ENCODE measurements at regions not wholly inside any gene's neighbourhood (a gene's known extent, or its start where the extent isn't known, plus 50 kb on each side); places are given as distances from the start of the nearest gene placed in this dataset.

- H2AFZ ChIP-seq (ENCODE audit: low read length): no peak overlapping the region
- H3K27ac ChIP-seq (ENCODE audit: insufficient read depth, low read length): no peak overlapping the region
- peaks cover 21% of the 10 kb centered on the region for H3K27me3 ChIP-seq (ENCODE audit: control insufficient read depth, insufficient read depth, low read length)
- H3K36me3 ChIP-seq (ENCODE audit: control insufficient read depth, insufficient read depth, low read length): no peaks in the 10 kb centered on the region
- H3K9ac ChIP-seq (ENCODE audit: insufficient read depth, low read length): no peak overlapping the region
- TF ChIP-seq, protein P1, sequence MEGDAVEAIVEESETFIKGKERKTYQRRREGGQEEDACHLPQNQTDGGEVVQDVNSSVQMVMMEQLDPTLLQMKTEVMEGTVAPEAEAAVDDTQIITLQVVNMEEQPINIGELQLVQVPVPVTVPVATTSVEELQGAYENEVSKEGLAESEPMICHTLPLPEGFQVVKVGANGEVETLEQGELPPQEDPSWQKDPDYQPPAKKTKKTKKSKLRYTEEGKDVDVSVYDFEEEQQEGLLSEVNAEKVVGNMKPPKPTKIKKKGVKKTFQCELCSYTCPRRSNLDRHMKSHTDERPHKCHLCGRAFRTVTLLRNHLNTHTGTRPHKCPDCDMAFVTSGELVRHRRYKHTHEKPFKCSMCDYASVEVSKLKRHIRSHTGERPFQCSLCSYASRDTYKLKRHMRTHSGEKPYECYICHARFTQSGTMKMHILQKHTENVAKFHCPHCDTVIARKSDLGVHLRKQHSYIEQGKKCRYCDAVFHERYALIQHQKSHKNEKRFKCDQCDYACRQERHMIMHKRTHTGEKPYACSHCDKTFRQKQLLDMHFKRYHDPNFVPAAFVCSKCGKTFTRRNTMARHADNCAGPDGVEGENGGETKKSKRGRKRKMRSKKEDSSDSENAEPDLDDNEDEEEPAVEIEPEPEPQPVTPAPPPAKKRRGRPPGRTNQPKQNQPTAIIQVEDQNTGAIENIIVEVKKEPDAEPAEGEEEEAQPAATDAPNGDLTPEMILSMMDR (conservative IDR thresholded peaks at IDR 0.05 in 1 of 2, IDR thresholded peaks at IDR 0.05 in 1 of 2; ENCODE audit: low read depth in 1 of 2, low read length in 2 of 2): no peak
- no peak for TF ChIP-seq EZH2 (IDR thresholded peaks at IDR 0.05; ENCODE audit: low read length, missing control alignments)
- H3K4me3 ChIP-seq (replicated peaks in 1 of 4; ENCODE audit: control extremely low read depth in 1 of 4, insufficient read depth in 1 of 4, low read depth in 3 of 4, low read length in 4 of 4): no peak overlapping the region
- no peaks in the 10 kb centered on the region for H3K4me1 ChIP-seq (ENCODE audit: control insufficient read depth, extremely low read depth, insufficient read depth, low read length)
- no peak for DNase-seq (ENCODE audit: low read depth in 2 of 2)
- no peaks in the 10 kb centered on the region for H3K9me3 ChIP-seq (ENCODE audit: control insufficient read depth, insufficient read depth, low read depth, low read length)
- no peaks in the 10 kb centered on the region for H3K79me2 ChIP-seq (ENCODE audit: control insufficient read depth, insufficient read depth, low read length)
- no peaks in the 10 kb centered on the region for H4K20me1 ChIP-seq (ENCODE audit: control insufficient read depth, extremely low read depth, insufficient read depth, low read length)
- no peak overlapping the region for H3K4me2 ChIP-seq (ENCODE audit: extremely low read depth, insufficient read depth, low read length)
These were observed 104.2 kb upstream of the MLN start for GRCh38 chr6:33908025-33908424.

DNA sequence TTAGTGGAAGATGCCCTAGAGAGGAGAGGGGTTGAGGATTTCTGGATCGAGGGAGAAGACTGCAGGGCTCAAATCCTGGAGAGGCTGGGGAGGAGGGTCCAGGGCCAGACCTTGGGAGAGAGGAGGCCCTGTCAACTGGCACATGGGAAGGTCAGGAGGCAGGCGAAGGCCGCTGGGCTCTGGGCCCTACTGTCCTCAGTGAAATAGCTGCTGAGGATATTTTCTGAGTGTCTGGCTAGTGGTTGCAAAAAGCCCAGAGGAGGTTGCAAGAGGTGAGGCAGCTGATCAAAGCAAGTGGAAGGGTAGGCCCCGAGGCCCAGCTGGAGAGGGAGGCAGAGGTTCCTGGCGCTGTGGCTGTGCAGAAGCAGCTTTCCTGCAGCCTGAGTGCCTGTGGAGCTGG lies 103.4 kb upstream of the MLN start:
- Histone ChIP-seq H3K36me3 (ENCODE audit: control insufficient read depth, insufficient read depth, low read length) (no peaks in the 10 kb centered on the region), H3K4me2 (ENCODE audit: extremely low read depth, insufficient read depth, low read length) (no peak overlapping the region), H4K20me1 (ENCODE audit: control insufficient read depth, extremely low read depth, insufficient read depth, low read length) (no peaks in the 10 kb centered on the region), H3K79me2 (ENCODE audit: control insufficient read depth, insufficient read depth, low read length) (no peaks in the 10 kb centered on the region), H3K27me3 (ENCODE audit: control insufficient read depth, insufficient read depth, low read length) (peaks cover 21% of the 10 kb centered on the region), H3K4me3 (replicated peaks in 1 of 4; ENCODE audit: control extremely low read depth in 1 of 4, insufficient read depth in 1 of 4, low read depth in 3 of 4, low read length in 4 of 4) (no peak overlapping the region), H3K9me3 (ENCODE audit: control insufficient read depth, insufficient read depth, low read depth, low read length) (no peaks in the 10 kb centered on the region), H3K27ac (ENCODE audit: insufficient read depth, low read length) (no peak overlapping the region), H2AFZ (ENCODE audit: low read length) (no peak overlapping the region), H3K9ac (ENCODE audit: insufficient read depth, low read length) (no peak overlapping the region), H3K4me1 (ENCODE audit: control insufficient read depth, extremely low read depth, insufficient read depth, low read length) (no peaks in the 10 kb centered on the region)
- no peak for DNase-seq (ENCODE audit: low read depth in 2 of 2)
- no peak for TF ChIP-seq EZH2 (IDR thresholded peaks at IDR 0.05; ENCODE audit: low read length, missing control alignments)
- TF ChIP-seq, protein P1 (conservative IDR thresholded peaks at IDR 0.05 in 1 of 2, IDR thresholded peaks at IDR 0.05 in 1 of 2; ENCODE audit: low read depth in 1 of 2, low read length in 2 of 2): no peak

GRCh38 chr6:33906439-33906838 lies 102.6 kb upstream of the MLN start:
- peaks cover 25% of the 10 kb centered on the region for H3K27me3 ChIP-seq (ENCODE audit: control insufficient read depth, insufficient read depth, low read length)
- no peak overlapping the region for H3K4me2 ChIP-seq (ENCODE audit: extremely low read depth, insufficient read depth, low read length)
- H3K27ac ChIP-seq (ENCODE audit: insufficient read depth, low read length): no peak overlapping the region
- no peaks in the 10 kb centered on the region for H3K9me3 ChIP-seq (ENCODE audit: control insufficient read depth, insufficient read depth, low read depth, low read length)
- H3K4me1 ChIP-seq (ENCODE audit: control insufficient read depth, extremely low read depth, insufficient read depth, low read length): no peaks in the 10 kb centered on the region
- DNase-seq (ENCODE audit: low read depth in 2 of 2): no peak
- no peaks in the 10 kb centered on the region for H3K36me3 ChIP-seq (ENCODE audit: control insufficient read depth, insufficient read depth, low read length)
- H4K20me1 ChIP-seq (ENCODE audit: control insufficient read depth, extremely low read depth, insufficient read depth, low read length): no peaks in the 10 kb centered on the region
- H3K9ac ChIP-seq (ENCODE audit: insufficient read depth, low read length): no peak overlapping the region
- TF ChIP-seq EZH2 (IDR thresholded peaks at IDR 0.05; ENCODE audit: low read length, missing control alignments): no peak
- TF ChIP-seq, protein P1 (conservative IDR thresholded peaks at IDR 0.05 in 1 of 2, IDR thresholded peaks at IDR 0.05 in 1 of 2; ENCODE audit: low read depth in 1 of 2, low read length in 2 of 2): no peak
- no peak overlapping the region for H2AFZ ChIP-seq (ENCODE audit: low read length)
- no peak overlapping the region for H3K4me3 ChIP-seq (replicated peaks in 1 of 4; ENCODE audit: control extremely low read depth in 1 of 4, insufficient read depth in 1 of 4, low read depth in 3 of 4, low read length in 4 of 4)
- no peaks in the 10 kb centered on the region for H3K79me2 ChIP-seq (ENCODE audit: control insufficient read depth, insufficient read depth, low read length)

All from fibroblast of lung (primary cell).